ENCODE measurements at regions not wholly inside any gene's neighbourhood (a gene's known extent, or its start where the extent isn't known, plus 50 kb on each side); places are given as distances from the start of the nearest gene placed in this dataset.

DNA sequence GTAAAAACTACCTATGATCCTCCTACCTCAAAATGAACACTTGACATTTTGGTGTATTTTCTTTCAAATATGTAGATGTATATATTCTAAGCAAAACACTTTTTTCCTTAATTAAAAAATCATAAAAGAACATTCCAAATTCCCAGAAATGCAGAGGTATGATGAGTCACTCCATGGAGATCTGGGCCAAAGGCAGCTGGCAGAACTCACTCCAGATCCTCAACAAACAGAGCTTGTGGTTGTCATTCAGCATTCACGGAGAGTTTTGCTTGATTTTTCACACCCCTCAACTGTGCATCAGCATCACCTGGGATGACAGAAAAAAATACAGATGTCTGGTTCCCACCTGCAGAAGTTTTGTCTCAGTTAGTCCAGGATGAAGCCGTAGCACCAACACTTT lies 144.6 kb downstream of the KIT start:
- no peak for ATAC-seq
- no peak overlapping the region for H3K4me3 ChIP-seq
- H3K27ac ChIP-seq = no peak overlapping the region
- peaks cover 0 to 6% of the 10 kb centered on the region in 2 donors for H3K9me3 ChIP-seq
- TF ChIP-seq, protein P1, sequence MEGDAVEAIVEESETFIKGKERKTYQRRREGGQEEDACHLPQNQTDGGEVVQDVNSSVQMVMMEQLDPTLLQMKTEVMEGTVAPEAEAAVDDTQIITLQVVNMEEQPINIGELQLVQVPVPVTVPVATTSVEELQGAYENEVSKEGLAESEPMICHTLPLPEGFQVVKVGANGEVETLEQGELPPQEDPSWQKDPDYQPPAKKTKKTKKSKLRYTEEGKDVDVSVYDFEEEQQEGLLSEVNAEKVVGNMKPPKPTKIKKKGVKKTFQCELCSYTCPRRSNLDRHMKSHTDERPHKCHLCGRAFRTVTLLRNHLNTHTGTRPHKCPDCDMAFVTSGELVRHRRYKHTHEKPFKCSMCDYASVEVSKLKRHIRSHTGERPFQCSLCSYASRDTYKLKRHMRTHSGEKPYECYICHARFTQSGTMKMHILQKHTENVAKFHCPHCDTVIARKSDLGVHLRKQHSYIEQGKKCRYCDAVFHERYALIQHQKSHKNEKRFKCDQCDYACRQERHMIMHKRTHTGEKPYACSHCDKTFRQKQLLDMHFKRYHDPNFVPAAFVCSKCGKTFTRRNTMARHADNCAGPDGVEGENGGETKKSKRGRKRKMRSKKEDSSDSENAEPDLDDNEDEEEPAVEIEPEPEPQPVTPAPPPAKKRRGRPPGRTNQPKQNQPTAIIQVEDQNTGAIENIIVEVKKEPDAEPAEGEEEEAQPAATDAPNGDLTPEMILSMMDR (IDR thresholded peaks at IDR 0.05) = no peak
- no peak for DNase-seq
- H3K4me1 ChIP-seq = no peaks in the 10 kb centered on the region
- H3K27me3 ChIP-seq = no peaks in the 10 kb centered on the region
- no peaks in the 10 kb centered on the region for H3K36me3 ChIP-seq
- intact Hi-C loops (cut with DNase I) = no loop called here

DNA sequence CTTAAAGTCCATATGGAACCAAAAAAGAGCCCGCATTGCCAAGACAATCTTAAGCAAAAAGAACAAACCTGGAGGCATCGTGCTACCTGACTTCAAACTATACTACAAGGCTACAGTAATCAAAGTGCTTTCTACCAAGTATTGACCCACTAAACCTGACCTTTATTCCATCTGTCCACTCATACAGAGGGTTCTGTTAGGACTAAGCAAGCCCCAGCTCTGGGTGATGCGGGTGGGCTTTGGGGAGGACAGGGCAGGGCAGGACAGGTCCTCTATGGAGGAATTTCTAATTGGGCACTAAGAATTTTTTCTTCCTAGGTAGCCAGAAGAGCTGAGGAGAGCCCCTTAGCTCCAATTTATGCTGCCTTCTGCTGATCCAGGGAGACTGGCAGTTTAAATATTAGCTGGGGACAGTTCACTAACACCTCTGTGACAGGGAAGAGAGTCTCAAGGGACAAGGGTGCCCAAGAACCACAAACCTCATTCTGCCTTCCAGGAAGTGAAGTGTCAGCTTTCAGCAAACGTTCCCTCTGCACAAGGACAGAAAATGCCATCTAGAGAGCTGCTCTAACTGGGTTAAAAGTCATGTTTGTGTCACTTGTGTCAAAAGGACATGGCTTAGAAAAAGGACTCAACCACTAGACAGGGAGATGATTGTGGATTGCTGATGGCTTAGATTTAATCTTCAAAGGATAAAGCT lies 143.2 kb downstream of the KIT start:
- DNase-seq = no peak
- H3K27ac ChIP-seq = no peak overlapping the region

DNA sequence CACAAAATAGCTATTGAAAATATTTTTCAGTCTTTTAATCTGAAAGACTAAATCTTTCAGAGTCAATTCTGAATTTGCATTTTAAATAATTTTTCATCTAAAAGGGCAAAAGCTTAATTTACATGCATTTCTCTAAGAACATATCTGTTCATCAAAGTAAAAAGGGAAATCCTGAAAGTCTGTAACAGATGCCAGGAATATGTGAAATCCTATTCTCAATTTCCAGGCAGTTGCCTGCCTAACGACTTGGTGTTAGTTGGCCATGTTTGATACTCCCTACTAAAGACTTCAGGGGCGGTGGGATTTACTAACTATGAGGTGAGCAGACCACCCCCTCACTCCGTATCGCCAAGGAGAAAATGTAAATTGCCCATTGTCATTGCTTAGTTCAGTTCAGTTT lies 136.8 kb downstream of the KIT start:
- no peaks in the 10 kb centered on the region for H3K36me3 ChIP-seq
- TF ChIP-seq, protein P1 (IDR thresholded peaks at IDR 0.05) = no peak
- intact Hi-C loops (cut with DNase I) = no loop called here
- no peak overlapping the region for H3K4me3 ChIP-seq
- no peaks in the 10 kb centered on the region for H3K9me3 ChIP-seq
- ATAC-seq = no peak
- DNase-seq = no peak
- H3K27me3 ChIP-seq = no peaks in the 10 kb centered on the region
- no peak overlapping the region for H3K27ac ChIP-seq
- no peaks in the 10 kb centered on the region for H3K4me1 ChIP-seq

More for the DNA sequence above, 143.2 kb downstream of the KIT start:
- peak; percentile 31 for ATAC-seq
- TF ChIP-seq, protein P1 (IDR thresholded peaks at IDR 0.05) = no peak
- H3K4me3 ChIP-seq = no peak overlapping the region
- intact Hi-C loops (cut with DNase I) = no loop called here
- no peaks in the 10 kb centered on the region for H3K4me1 ChIP-seq
- no peaks in the 10 kb centered on the region for H3K36me3 ChIP-seq
- no peaks in the 10 kb centered on the region for H3K27me3 ChIP-seq
- H3K9me3 ChIP-seq = no peaks in the 10 kb centered on the region

DNA sequence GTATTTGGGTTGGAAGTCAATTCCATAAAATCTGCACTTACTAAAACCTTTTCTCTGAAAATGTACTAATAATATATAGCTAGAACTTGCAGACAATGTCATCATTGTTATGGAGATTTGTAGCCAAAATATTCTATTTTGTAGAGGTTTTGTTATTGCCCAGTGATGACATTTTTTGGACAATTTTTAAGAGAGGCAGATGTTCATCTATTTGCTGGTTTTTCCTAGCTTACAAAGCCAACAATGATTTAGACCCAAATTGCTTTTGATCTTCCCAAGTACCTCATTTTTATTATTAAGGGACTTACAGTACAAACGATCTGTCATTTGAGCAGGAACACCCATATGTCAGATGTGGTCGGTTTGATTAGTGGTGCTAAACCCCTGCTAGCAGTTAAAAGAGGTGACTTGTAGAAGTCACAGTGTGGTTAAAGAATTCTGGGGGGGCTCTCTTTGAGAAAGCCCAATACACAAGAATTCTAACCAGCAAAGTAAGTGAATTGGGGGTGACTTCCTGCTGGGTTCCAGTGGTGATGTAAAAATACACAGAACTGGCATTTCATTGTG lies 136.2 kb downstream of the KIT start:
- no peak for DNase-seq
- no peaks in the 10 kb centered on the region for H3K36me3 ChIP-seq
- intact Hi-C loops (cut with DNase I) = no loop called here
- H3K4me1 ChIP-seq = no peaks in the 10 kb centered on the region
- no peaks in the 10 kb centered on the region for H3K27me3 ChIP-seq
- no peak overlapping the region for H3K27ac ChIP-seq
- no peak overlapping the region for H3K4me3 ChIP-seq
- no peak for ATAC-seq
- TF ChIP-seq, protein P1 (IDR thresholded peaks at IDR 0.05) = no peak
- no peaks in the 10 kb centered on the region for H3K9me3 ChIP-seq

Data from left lung (tissue), 4 donors.